Peyer's patch (tissue), 4 donors: ENCODE measurements at regions not wholly inside any gene's neighbourhood (a gene's known extent, or its start where the extent isn't known, plus 50 kb on each side); places are given as distances from the start of the nearest gene placed in this dataset.
"Not testable (repeated sequence)": the region's sequence is repeated elsewhere in the genome, so short reads cannot be mapped to it uniquely, and the experiment has no call there.

ENCODE experiments used
- DNase-seq, 3 donors: peaks; one replicate each; pipeline ENCODE4 v3.0.0-alpha.2; 2017 to 2019
- H3K27ac ChIP-seq, 4 donors: fragments of 200-600 bp; sonication (generic); one replicate each; pipeline ENCODE4 v1.5.1; 2016 to 2019
- H3K27me3 ChIP-seq, 2 donors: fragments of 200-600 bp; sonication (generic); one replicate each; pipeline ENCODE4 v1.5.1; 2019
- H3K36me3 ChIP-seq, 3 donors: fragments of 200-600 bp; sonication (generic); one replicate each; pipeline ENCODE4 v1.5.1; 2016 to 2019
- H3K4me1 ChIP-seq, 4 donors: fragments of 200-600 bp; sonication (generic); one replicate each; pipeline ENCODE4 v1.5.1; 2016 to 2019
- H3K4me3 ChIP-seq, 4 donors: fragments of 200-600 bp; sonication (generic); 1 replicate in 3 of 4; 2 replicates in 1 of 4; pipeline ENCODE4 v1.5.1; 2016 to 2019; ENCODE audit warnings: mild to moderate bottlenecking in 1 of 4
- H3K9me3 ChIP-seq, 4 donors: fragments of 200-600 bp; sonication (generic); one replicate each; pipeline ENCODE4 v1.5.1; 2016 to 2019; ENCODE audit warnings: mild to moderate bottlenecking in 1 of 4
- CTCF ChIP-seq, 6 experiments: fragments of 450-650 bp in 4 of 6; fragments of 200-600 bp in 2 of 6; sonication (generic) in 1 of 6; IDR thresholded peaks; one replicate each; pipeline ENCODE4 v1.5.1; 2017 to 2019; ENCODE audit warnings: antibody characterized with exemption in 6 of 6, mild to moderate bottlenecking in 3 of 6, moderate library complexity in 1 of 6
- POLR2A ChIP-seq, 2 donors: fragments of 450-650 bp; IDR thresholded peaks; one replicate each; pipeline ENCODE4 v1.5.1; 2017; ENCODE audit warnings: antibody characterized with exemption in 2 of 2, mild to moderate bottlenecking in 2 of 2, moderate library complexity in 2 of 2

- Histone ChIP-seq H3K27ac (no peak overlapping the region), H3K9me3 (no peaks in the 10 kb centered on the region), H3K27me3 (no peaks in the 10 kb centered on the region), H3K36me3 (no peaks in the 10 kb centered on the region), H3K4me1 (no peaks in the 10 kb centered on the region), H3K4me3 (no peak overlapping the region)
- no peak for DNase-seq
- TF ChIP-seq POLR2A (IDR thresholded peaks at IDR 0.05) (no peak), CTCF (IDR thresholded peaks at IDR 0.05) (no peak)
Measured at GRCh38 chr20:10115021-10115420, 80.2 kb downstream of the ANKEF1 start.

- H3K9me3 ChIP-seq, result peaks cover 0 to 8% (median 0%) of the 10 kb centered on the region in 4 donors
- no peak overlapping the region for H3K4me3 ChIP-seq
- no peak overlapping the region for H3K27ac ChIP-seq
- H3K4me1 ChIP-seq, result no peaks in the 10 kb centered on the region
- TF ChIP-seq CTCF (IDR thresholded peaks at IDR 0.05) (no peak), POLR2A (IDR thresholded peaks at IDR 0.05) (no peak)
- no peak for DNase-seq
- H3K36me3 ChIP-seq, result no peaks in the 10 kb centered on the region
- no peaks in the 10 kb centered on the region for H3K27me3 ChIP-seq
Measured at GRCh38 chr20:10119336-10119735, 84.5 kb downstream of the ANKEF1 start.

- not testable (repeated sequence) for H3K27ac ChIP-seq, H3K36me3 ChIP-seq, H3K27me3 ChIP-seq, H3K9me3 ChIP-seq, DNase-seq, H3K4me1 ChIP-seq, H3K4me3 ChIP-seq
Measured at GRCh38 chr20:10124883-10125282, 90.1 kb downstream of the ANKEF1 start.

- peaks cover 0 to 8% (median 3%) of the 10 kb centered on the region in 4 donors for H3K9me3 ChIP-seq
- no peak overlapping the region for H3K27ac ChIP-seq
- no peak overlapping the region for H3K4me3 ChIP-seq
- no peaks in the 10 kb centered on the region for H3K4me1 ChIP-seq
- H3K36me3 ChIP-seq, result no peaks in the 10 kb centered on the region
- DNase-seq, result no peak
- no peaks in the 10 kb centered on the region for H3K27me3 ChIP-seq
- no peak for TF ChIP-seq CTCF (IDR thresholded peaks at IDR 0.05)
- TF ChIP-seq POLR2A (IDR thresholded peaks at IDR 0.05), result no peak
Measured at GRCh38 chr20:10125757-10126156, 91.0 kb downstream of the ANKEF1 start.

GRCh38 chr20:10129749-10130148 lies 88.9 kb upstream of the SNAP25 start:
- no peak overlapping the region for H3K4me3 ChIP-seq
- H3K36me3 ChIP-seq, result no peaks in the 10 kb centered on the region
- H3K9me3 ChIP-seq, result peaks cover 0 to 4% (median 0%) of the 10 kb centered on the region in 4 donors
- no peaks in the 10 kb centered on the region for H3K27me3 ChIP-seq
- no peaks in the 10 kb centered on the region for H3K4me1 ChIP-seq
- TF ChIP-seq CTCF (IDR thresholded peaks at IDR 0.05) (no peak), POLR2A (IDR thresholded peaks at IDR 0.05) (no peak)
- no peak for DNase-seq
- H3K27ac ChIP-seq, result no peak overlapping the region

- Histone ChIP-seq H3K36me3 (no peaks in the 10 kb centered on the region), H3K27me3 (no peaks in the 10 kb centered on the region), H3K4me1 (no peaks in the 10 kb centered on the region), H3K9me3 (no peaks in the 10 kb centered on the region), H3K4me3 (no peak overlapping the region), H3K27ac (no peak overlapping the region)
- DNase-seq, result no peak
- TF ChIP-seq CTCF (IDR thresholded peaks at IDR 0.05), result no peak
- no peak for TF ChIP-seq POLR2A (IDR thresholded peaks at IDR 0.05)
Measured at GRCh38 chr20:10131732-10132345, 86.8 kb upstream of the SNAP25 start.
